B cell (primary cell): ENCODE measurements at regions not wholly inside any gene's neighbourhood (a gene's known extent, or its start where the extent isn't known, plus 50 kb on each side); places are given as distances from the start of the nearest gene placed in this dataset.

Experiments
- ATAC-seq: fragments of 200-7000 bp; cut with Tn5 transposase; one replicate; pipeline ENCODE4 v1.10.0; 2021; ENCODE audit warnings: low read depth, mild to moderate bottlenecking, moderate number of reproducible peaks, moderate library complexity
- CTCF ChIA-PET: fragments of 350-600 bp; sonication (Branson Sonifier 250); formaldehyde crosslinking; loops from one replicate; lab custom pipeline; 2021; ENCODE audit warnings: antibody characterized with exemption, inconsistent platforms; lab: Charles Lee
- POLR2A ChIA-PET: fragments of 350-600 bp; sonication (Branson Sonifier 250); formaldehyde crosslinking; loops from one replicate; lab custom pipeline; 2021; ENCODE audit warnings: antibody characterized with exemption; lab: Charles Lee
- DNase-seq: peaks from one replicate; pipeline ENCODE4 v3.0.0; 2013
- H2AFZ ChIP-seq: 2 replicates; pipeline ENCODE4 v1.6.1; 2012; ENCODE audit warnings: mild to moderate bottlenecking, low read depth, low read length; ENCODE audit not compliant: insufficient read depth, poor library complexity, severe bottlenecking
- H3K27ac ChIP-seq, 2 donors: 1 replicate in 1 of 2; 2 replicates in 1 of 2; pipeline ENCODE4 v1.5.1; 2012 to 2013; ENCODE audit warnings: low read length in 2 of 2, mild to moderate bottlenecking in 2 of 2, moderate library complexity in 1 of 2
- H3K27me3 ChIP-seq, 4 experiments: fragments of 200-600 bp in 1 of 4; sonication (generic) in 1 of 4; replicated peaks in 1 of 4; 1 replicate in 2 of 4; 2 replicates in 2 of 4; pipeline versions ENCODE4 v1.6.1 to v1.7.0; 2013 to 2016; ENCODE audit warnings: low read length in 3 of 4, mild to moderate bottlenecking in 2 of 4, mixed read lengths in 1 of 4, moderate library complexity in 1 of 4; ENCODE audit not compliant: insufficient read depth in 4 of 4, control insufficient read depth in 3 of 4; ENCODE audit errors: control extremely low read depth in 1 of 4
- H3K36me3 ChIP-seq, 2 experiments: replicated peaks in 1 of 2; 1 replicate in 1 of 2; 2 replicates in 1 of 2; pipeline versions ENCODE4 v1.6.1 to v1.7.1; 2013; ENCODE audit warnings: low read length in 1 of 2; ENCODE audit not compliant: insufficient read depth in 2 of 2, control insufficient read depth in 1 of 2; ENCODE audit errors: control extremely low read depth in 1 of 2, extremely low read depth in 1 of 2
- H3K4me1 ChIP-seq, 2 donors: fragments of 200-600 bp in 1 of 2; sonication (generic) in 1 of 2; 1 replicate in 1 of 2; 2 replicates in 1 of 2; pipeline versions ENCODE4 v1.5.1 to v1.6.1; 2013 to 2017; ENCODE audit warnings: low read length in 2 of 2; ENCODE audit not compliant: control insufficient read depth in 2 of 2, insufficient read depth in 2 of 2
- H3K4me2 ChIP-seq: replicated peaks from 2 replicates; pipeline ENCODE3; 2012; ENCODE audit warnings: mild to moderate bottlenecking, low read depth, low read length; ENCODE audit not compliant: poor library complexity, severe bottlenecking
- H3K4me3 ChIP-seq, 5 experiments: fragments of 200-600 bp in 1 of 5; sonication (generic) in 1 of 5; 1 replicate in 3 of 5; 2 replicates in 2 of 5; pipeline versions ENCODE4 v1.5.1 to v1.7.0; 2011 to 2016; ENCODE audit warnings: low read length in 4 of 5, mild to moderate bottlenecking in 4 of 5, low read depth in 2 of 5, control low read depth in 1 of 5, moderate library complexity in 1 of 5; ENCODE audit not compliant: insufficient read depth in 1 of 5; ENCODE audit errors: control extremely low read depth in 1 of 5, extremely low read depth in 1 of 5
- H3K79me2 ChIP-seq: fragments of 200-600 bp; sonication (generic); one replicate; pipeline ENCODE4 v1.6.0; 2016; ENCODE audit warnings: low read length; ENCODE audit not compliant: control insufficient read depth, insufficient read depth
- H3K9ac ChIP-seq: fragments of 200-600 bp; sonication (generic); 2 replicates; pipeline ENCODE4 v1.6.1; 2017; ENCODE audit warnings: mild to moderate bottlenecking, low read length, moderate library complexity
- H3K9me3 ChIP-seq, 3 donors: one replicate each; pipeline versions ENCODE4 v1.6.1 to v1.7.1; 2013; ENCODE audit warnings: low read length in 2 of 3; ENCODE audit not compliant: control insufficient read depth in 2 of 3, insufficient read depth in 1 of 3; ENCODE audit errors: control extremely low read depth in 1 of 3
- H4K20me1 ChIP-seq: 2 replicates; pipeline ENCODE4 v1.6.0; 2012; ENCODE audit warnings: mild to moderate bottlenecking, low read length; ENCODE audit not compliant: insufficient read depth, control insufficient read depth, poor library complexity, severe bottlenecking
- H3K27ac Mint-ChIP-seq: one replicate; pipeline ENCODE4 v1.8.0; 2021; ENCODE audit warnings: mixed read lengths
- H3K27me3 Mint-ChIP-seq: one replicate; pipeline ENCODE4 v1.8.0; 2021; ENCODE audit warnings: mixed read lengths
- H3K4me1 Mint-ChIP-seq: one replicate; pipeline ENCODE4 v1.8.0; 2021; ENCODE audit warnings: mixed read lengths
- H3K4me3 Mint-ChIP-seq: one replicate; pipeline ENCODE4 v1.8.0; 2021; ENCODE audit warnings: mixed read lengths
- H3K9me3 Mint-ChIP-seq: one replicate; pipeline ENCODE4 v1.8.0; 2022; ENCODE audit warnings: mixed read lengths; ENCODE audit not compliant: insufficient read depth
- EZH2 ChIP-seq: IDR thresholded peaks from 2 replicates; pipeline ENCODE4 v1.6.1; 2012; ENCODE audit warnings: borderline replicate concordance, low read depth, mild to moderate bottlenecking, moderate library complexity, low read length; ENCODE audit not compliant: insufficient read depth, poor library complexity, severe bottlenecking
- WGBS: methylation state at CpG from one replicate; pipeline ENCODE4 v1.1.5; 2013; ENCODE audit warnings: missing lambda C conversion rate; ENCODE audit not compliant: insufficient coverage; 5-methylcytosine and 5-hydroxymethylcytosine counted together
- intact Hi-C: fragments of 100-400 bp; cut with micrococcal nuclease; formaldehyde crosslinking; loops from one replicate; pipeline ENCODE4 v1.10.0; 2022
- TF ChIP-seq, protein P1 (sequence below): fragments of 200-600 bp; IDR thresholded peaks from one replicate; pipeline ENCODE4 v1.8.0; 2022; ENCODE audit warnings: antibody characterized with exemption, mild to moderate bottlenecking

DNA sequence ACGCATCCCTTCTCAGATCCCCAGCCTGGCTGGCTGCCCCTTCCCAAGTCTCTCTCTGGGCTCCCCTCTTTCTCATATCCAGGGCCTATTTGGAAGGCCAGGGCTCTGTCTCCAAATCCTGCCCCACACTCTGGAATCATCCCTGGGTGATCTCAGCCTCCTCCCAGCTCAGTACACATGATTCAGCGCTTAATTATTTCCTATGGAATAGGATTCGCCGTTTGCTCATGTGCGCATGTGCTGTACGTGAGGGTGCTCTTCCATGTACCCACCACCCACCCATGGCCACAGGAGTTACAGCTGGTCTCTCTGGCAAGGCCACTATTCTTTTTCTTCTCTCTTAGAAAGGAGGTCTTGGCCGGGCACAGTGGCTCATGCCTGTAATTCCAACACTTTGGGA is 81.7 kb upstream of the FOXP4 start:
- Histone ChIP-seq H3K79me2 (no peaks in the 10 kb centered on the region), H3K36me3 (no peaks in the 10 kb centered on the region), H3K9me3 (peaks cover 0 to 2% (median 0%) of the 10 kb centered on the region in 3 donors), H3K27me3 (peaks cover 0 to 31% (median 7%) of the 10 kb centered on the region in 4 experiments), H4K20me1 (no peaks in the 10 kb centered on the region), H2AFZ (no peak overlapping the region), H3K27ac (no peak overlapping the region), H3K4me3 (no peak overlapping the region), H3K4me1 (peaks cover 8 to 11% of the 10 kb centered on the region in 2 donors), H3K4me2 (no peak overlapping the region), H3K9ac (no peak overlapping the region)
- H3K9me3 Mint-ChIP-seq = no peaks in the 10 kb centered on the region
- H3K27me3 Mint-ChIP-seq = peaks cover 43% of the 10 kb centered on the region
- intact Hi-C loops = no loop called here
- ChIA-PET CTCF (interaction anchor here (0.9 to 9.5 kb wide), 14 partner anchors 8 to 142 kb away, joined by 3 to 181 read pairs (median 4); no protein-coding TSS in a partner anchor), POLR2A (no interaction called here)
- no peak for ATAC-seq
- H3K27ac Mint-ChIP-seq = no peak overlapping the region
- H3K4me1 Mint-ChIP-seq = peaks cover 11% of the 10 kb centered on the region
- no peak for DNase-seq
- TF ChIP-seq, protein P1, sequence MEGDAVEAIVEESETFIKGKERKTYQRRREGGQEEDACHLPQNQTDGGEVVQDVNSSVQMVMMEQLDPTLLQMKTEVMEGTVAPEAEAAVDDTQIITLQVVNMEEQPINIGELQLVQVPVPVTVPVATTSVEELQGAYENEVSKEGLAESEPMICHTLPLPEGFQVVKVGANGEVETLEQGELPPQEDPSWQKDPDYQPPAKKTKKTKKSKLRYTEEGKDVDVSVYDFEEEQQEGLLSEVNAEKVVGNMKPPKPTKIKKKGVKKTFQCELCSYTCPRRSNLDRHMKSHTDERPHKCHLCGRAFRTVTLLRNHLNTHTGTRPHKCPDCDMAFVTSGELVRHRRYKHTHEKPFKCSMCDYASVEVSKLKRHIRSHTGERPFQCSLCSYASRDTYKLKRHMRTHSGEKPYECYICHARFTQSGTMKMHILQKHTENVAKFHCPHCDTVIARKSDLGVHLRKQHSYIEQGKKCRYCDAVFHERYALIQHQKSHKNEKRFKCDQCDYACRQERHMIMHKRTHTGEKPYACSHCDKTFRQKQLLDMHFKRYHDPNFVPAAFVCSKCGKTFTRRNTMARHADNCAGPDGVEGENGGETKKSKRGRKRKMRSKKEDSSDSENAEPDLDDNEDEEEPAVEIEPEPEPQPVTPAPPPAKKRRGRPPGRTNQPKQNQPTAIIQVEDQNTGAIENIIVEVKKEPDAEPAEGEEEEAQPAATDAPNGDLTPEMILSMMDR = no peak
- TF ChIP-seq EZH2 = no peak
- WGBS = 85% methylated on average over 2 of the region's 7 CpGs
- no peak overlapping the region for H3K4me3 Mint-ChIP-seq

DNA sequence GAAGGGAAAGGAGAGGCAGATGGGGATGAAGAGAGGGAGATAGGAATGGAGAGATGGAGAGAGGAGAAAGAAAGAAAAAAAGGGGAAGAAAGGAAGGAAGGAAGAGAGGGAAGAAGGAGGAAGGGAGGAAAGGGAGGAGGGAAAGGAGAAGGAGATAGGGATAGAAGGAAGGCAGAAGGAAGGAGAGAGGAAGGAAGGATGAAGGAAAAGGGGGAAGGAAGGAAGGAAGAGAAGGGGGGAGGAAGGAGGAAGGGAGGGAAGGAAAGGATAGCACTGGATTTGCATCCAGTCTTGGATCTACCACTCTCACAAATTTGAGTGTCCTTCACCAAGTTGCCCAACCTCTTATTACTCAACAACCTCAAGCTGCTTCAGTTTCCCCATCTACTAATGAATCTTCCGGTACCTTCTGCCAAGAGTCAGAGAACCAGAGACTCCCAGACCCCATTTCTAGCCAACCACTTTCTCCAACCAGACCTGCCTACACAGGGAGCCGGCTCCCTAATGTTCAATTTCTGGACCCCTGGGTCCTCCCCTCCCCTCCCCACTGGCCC is 79.7 kb upstream of the FOXP4 start:
- Histone ChIP-seq H3K4me3 (no peak overlapping the region), H3K27ac (no peak overlapping the region), H3K79me2 (no peaks in the 10 kb centered on the region), H3K36me3 (no peaks in the 10 kb centered on the region), H3K27me3 (peaks cover 0 to 51% (median 13%) of the 10 kb centered on the region in 4 experiments), H4K20me1 (no peaks in the 10 kb centered on the region), H3K4me2 (no peak overlapping the region), H3K9me3 (peaks cover 0 to 8% (median 0%) of the 10 kb centered on the region in 3 donors), H2AFZ (no peak overlapping the region), H3K4me1 (peaks cover 21 to 25% of the 10 kb centered on the region in 2 donors), H3K9ac (no peak overlapping the region)
- Mint-ChIP-seq H3K4me3 (no peak overlapping the region), H3K27me3 (peaks cover 60% of the 10 kb centered on the region), H3K4me1 (peaks cover 20% of the 10 kb centered on the region), H3K27ac (no peak overlapping the region), H3K9me3 (no peaks in the 10 kb centered on the region)
- 39% methylated on average over 2 of the region's 2 CpGs for WGBS
- no peak for ATAC-seq
- DNase-seq = no peak
- TF ChIP-seq, protein P1 = no peak
- no peak for TF ChIP-seq EZH2
- ChIA-PET POLR2A (interaction anchor here (0.6 kb wide), 1 partner anchor 284 kb away, joined by 3 read pairs; no protein-coding TSS in a partner anchor), CTCF (interaction anchor here (0.6 to 9.5 kb wide), 3 partner anchors 43 to 321 kb away, joined by 5 to 181 read pairs (median 5); partner anchors contain the start of gene TOMM6)
- intact Hi-C loops = no loop called here
